ENCODE measurements at regions not wholly inside any gene's neighbourhood (a gene's known extent, or its start where the extent isn't known, plus 50 kb on each side); places are given as distances from the start of the nearest gene placed in this dataset.
A peak's percentile ranks its signal among the peaks of the same experiment; 100 is the strongest.

- BruUV-seq (replicated peaks) = no TSS peak
- POLR2A ChIA-PET (ENCODE audit: low non-redundant PET) = no interaction called here
- no peak for DNase-seq (ENCODE audit: low spot score)
- CTCF ChIA-PET = no interaction called here
- TF ChIP-seq EZH2 (IDR thresholded peaks at IDR 0.05; ENCODE audit: borderline replicate concordance, low read depth, low read length, poor library complexity, severe bottlenecking) (no peak), CTCF (conservative IDR thresholded peaks at IDR 0.05; ENCODE audit: low read depth, low read length) (no peak)
- no peak overlapping the region for H3K4me3 ChIP-seq (ENCODE audit: low read depth, low read length, poor library complexity, severe bottlenecking)
- peaks cover 13% of the 10 kb centered on the region for H3K4me1 ChIP-seq (ENCODE audit: insufficient read depth, low read length, poor library complexity, severe bottlenecking)
- no peak overlapping the region for H3K27ac ChIP-seq (ENCODE audit: low read depth, low read length, poor library complexity, severe bottlenecking)
- no peaks in the 10 kb centered on the region for H3K9me3 ChIP-seq (ENCODE audit: low read depth, low read length, poor library complexity, severe bottlenecking)
- intact Hi-C loops (cut with micrococcal nuclease; ENCODE audit: unreplicated experiment) = no loop called here
- no peaks in the 10 kb centered on the region for H3K27me3 ChIP-seq (replicated peaks; ENCODE audit: insufficient read depth, low read depth, low read length, poor library complexity)
- no peaks in the 10 kb centered on the region for H3K36me3 ChIP-seq (ENCODE audit: insufficient read depth, low read length, poor library complexity, severe bottlenecking)
These were observed 175.7 kb upstream of the VASH1 start for GRCh38 chr14:76585616-76586015.

- no TSS peak for BruUV-seq (replicated peaks)
These were observed 172.0 kb upstream of the VASH1 start for GRCh38 chr14:76589246-76589645.

GRCh38 chr14:76591266-76591665 is 170.0 kb upstream of the VASH1 start:
- TF ChIP-seq EZH2 (IDR thresholded peaks at IDR 0.05; ENCODE audit: borderline replicate concordance, low read depth, low read length, poor library complexity, severe bottlenecking) (no peak), CTCF (conservative IDR thresholded peaks at IDR 0.05; ENCODE audit: low read depth, low read length) (no peak)
- CTCF ChIA-PET = no interaction called here
- H3K27me3 ChIP-seq (replicated peaks; ENCODE audit: insufficient read depth, low read depth, low read length, poor library complexity) = no peaks in the 10 kb centered on the region
- H3K9me3 ChIP-seq (ENCODE audit: low read depth, low read length, poor library complexity, severe bottlenecking) = no peaks in the 10 kb centered on the region
- peak; percentile 31 for DNase-seq (ENCODE audit: low spot score)
- intact Hi-C loops (cut with micrococcal nuclease; ENCODE audit: unreplicated experiment) = no loop called here
- BruUV-seq (replicated peaks) = no TSS peak
- H3K4me3 ChIP-seq (ENCODE audit: low read depth, low read length, poor library complexity, severe bottlenecking) = no peak overlapping the region
- no peaks in the 10 kb centered on the region for H3K4me1 ChIP-seq (ENCODE audit: insufficient read depth, low read length, poor library complexity, severe bottlenecking)
- H3K27ac ChIP-seq (ENCODE audit: low read depth, low read length, poor library complexity, severe bottlenecking) = no peak overlapping the region
- H3K36me3 ChIP-seq (ENCODE audit: insufficient read depth, low read length, poor library complexity, severe bottlenecking) = no peaks in the 10 kb centered on the region
- POLR2A ChIA-PET (ENCODE audit: low non-redundant PET) = no interaction called here

More at GRCh38 chr14:76589246-76589645, 172.0 kb upstream of the VASH1 start:
- Histone ChIP-seq H3K9me3 (ENCODE audit: low read depth, low read length, poor library complexity, severe bottlenecking) (no peaks in the 10 kb centered on the region), H3K4me1 (ENCODE audit: insufficient read depth, low read length, poor library complexity, severe bottlenecking) (peaks cover 6% of the 10 kb centered on the region), H3K27me3 (replicated peaks; ENCODE audit: insufficient read depth, low read depth, low read length, poor library complexity) (no peaks in the 10 kb centered on the region), H3K4me3 (ENCODE audit: low read depth, low read length, poor library complexity, severe bottlenecking) (no peak overlapping the region), H3K36me3 (ENCODE audit: insufficient read depth, low read length, poor library complexity, severe bottlenecking) (no peaks in the 10 kb centered on the region), H3K27ac (ENCODE audit: low read depth, low read length, poor library complexity, severe bottlenecking) (no peak overlapping the region)
- CTCF ChIA-PET = no interaction called here
- TF ChIP-seq CTCF (conservative IDR thresholded peaks at IDR 0.05; ENCODE audit: low read depth, low read length) = no peak
- TF ChIP-seq EZH2 (IDR thresholded peaks at IDR 0.05; ENCODE audit: borderline replicate concordance, low read depth, low read length, poor library complexity, severe bottlenecking) = no peak
- DNase-seq (ENCODE audit: low spot score) = no peak
- POLR2A ChIA-PET (ENCODE audit: low non-redundant PET) = no interaction called here
- intact Hi-C loops (cut with micrococcal nuclease; ENCODE audit: unreplicated experiment) = no loop called here
